ENCODE measurements at regions not wholly inside any gene's neighbourhood (a gene's known extent, or its start where the extent isn't known, plus 50 kb on each side); places are given as distances from the start of the nearest gene placed in this dataset.

DNA sequence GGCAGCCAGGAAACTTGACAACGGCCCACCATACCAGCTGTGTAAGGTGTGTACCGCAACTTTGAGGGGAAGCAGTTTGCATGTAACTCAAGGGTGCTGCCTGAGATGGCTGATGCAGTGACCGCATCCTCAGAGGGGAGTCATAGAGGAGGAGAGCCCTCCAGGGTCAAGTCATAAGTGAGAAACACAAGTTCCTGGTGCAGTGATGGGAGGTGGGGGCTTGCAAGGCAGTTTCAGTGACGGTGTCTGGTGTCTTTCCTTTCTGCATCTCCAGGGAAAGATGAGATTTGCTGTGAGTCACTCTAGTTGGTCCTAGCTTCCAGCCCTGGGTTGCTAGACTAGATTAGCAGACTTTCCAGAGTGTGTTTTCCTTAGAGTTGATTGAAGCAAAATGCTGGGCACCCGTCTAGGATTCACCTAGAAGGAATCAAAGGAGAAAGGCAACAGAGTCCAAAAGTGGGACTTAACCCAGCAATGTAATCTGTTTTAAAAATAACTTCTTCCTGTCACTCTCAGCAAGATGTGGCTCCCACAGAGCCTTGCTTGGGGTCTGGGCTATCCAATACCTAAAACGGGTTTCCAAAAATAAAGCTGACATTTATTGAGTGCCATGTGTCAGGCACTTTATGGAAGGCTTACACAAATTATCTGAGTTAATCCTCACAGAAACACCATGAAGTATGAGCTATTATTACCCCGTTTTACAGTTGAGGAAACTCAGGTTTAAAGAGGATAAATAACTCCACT lies 265.4 kb upstream of the PLET1 start:
- Histone ChIP-seq H3K27ac (peak overlapping the region in 1 of 2 donors; percentile 22), H3K4me1 (peaks cover 0 to 46% of the 10 kb centered on the region in 2 donors), H3K27me3 (no peaks in the 10 kb centered on the region), H3K4me3 (no peak overlapping the region), H3K36me3 (no peaks in the 10 kb centered on the region), H3K9me3 (no peaks in the 10 kb centered on the region)
- no peak for TF ChIP-seq CTCF (IDR thresholded peaks at IDR 0.05)
- DNase-seq (ENCODE audit: low spot score), result no peak

GRCh38 chr11:112526699-112527416 lies 266.2 kb upstream of the PLET1 start:
- Histone ChIP-seq H3K9me3 (no peaks in the 10 kb centered on the region), H3K27me3 (no peaks in the 10 kb centered on the region), H3K4me1 (peaks cover 0 to 46% of the 10 kb centered on the region in 2 donors), H3K4me3 (no peak overlapping the region), H3K36me3 (no peaks in the 10 kb centered on the region), H3K27ac (peak overlapping the region; percentile 11 to 22)
- no peak for TF ChIP-seq CTCF (IDR thresholded peaks at IDR 0.05)
- DNase-seq (ENCODE audit: low spot score), result no peak

- no peaks in the 10 kb centered on the region for H3K36me3 ChIP-seq
- no peak for TF ChIP-seq CTCF (IDR thresholded peaks at IDR 0.05)
- peaks cover 0 to 42% of the 10 kb centered on the region in 2 donors for H3K4me1 ChIP-seq
- H3K27ac ChIP-seq, result no peak overlapping the region
- H3K9me3 ChIP-seq, result no peaks in the 10 kb centered on the region
- H3K27me3 ChIP-seq, result no peaks in the 10 kb centered on the region
- no peak for DNase-seq (ENCODE audit: low spot score)
- no peak overlapping the region for H3K4me3 ChIP-seq
Measured at GRCh38 chr11:112529071-112529470, 268.4 kb upstream of the PLET1 start.

- Histone ChIP-seq H3K4me3 (no peak overlapping the region), H3K36me3 (no peaks in the 10 kb centered on the region), H3K9me3 (no peaks in the 10 kb centered on the region), H3K4me1 (peaks cover 0 to 8% of the 10 kb centered on the region in 2 donors), H3K27ac (no peak overlapping the region), H3K27me3 (no peaks in the 10 kb centered on the region)
- no peak for TF ChIP-seq CTCF (IDR thresholded peaks at IDR 0.05)
- no peak for DNase-seq (ENCODE audit: low spot score)
Measured at GRCh38 chr11:112532506-112532905, 271.8 kb upstream of the PLET1 start.

DNA sequence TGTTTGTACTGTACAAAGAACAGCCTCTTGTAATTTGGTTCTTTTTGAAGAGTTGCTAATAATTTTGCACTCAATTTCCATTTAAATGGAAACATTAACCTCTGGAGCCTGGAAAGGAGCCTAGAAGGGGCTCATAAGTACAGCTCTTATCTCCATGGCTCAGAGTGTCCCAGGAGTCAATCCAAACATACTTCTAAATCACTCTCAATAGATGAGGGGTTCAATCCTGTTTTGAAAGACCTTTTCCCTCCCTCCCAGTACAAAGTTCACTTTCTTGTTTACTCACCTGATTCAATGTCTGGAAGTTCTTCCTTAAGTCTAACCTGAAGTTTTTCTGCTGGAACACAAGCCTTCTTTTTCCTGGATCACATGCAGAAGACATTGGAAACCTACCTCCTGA lies 273.0 kb upstream of the PLET1 start:
- H3K4me3 ChIP-seq, result no peak overlapping the region
- no peaks in the 10 kb centered on the region for H3K9me3 ChIP-seq
- no peak for TF ChIP-seq CTCF (IDR thresholded peaks at IDR 0.05)
- DNase-seq (ENCODE audit: low spot score), result no peak
- no peaks in the 10 kb centered on the region for H3K27me3 ChIP-seq
- no peaks in the 10 kb centered on the region for H3K36me3 ChIP-seq
- peaks cover 0 to 7% of the 10 kb centered on the region in 2 donors for H3K4me1 ChIP-seq
- H3K27ac ChIP-seq, result no peak overlapping the region
